ENCODE measurements at regions not wholly inside any gene's neighbourhood (a gene's known extent, or its start where the extent isn't known, plus 50 kb on each side); places are given as distances from the start of the nearest gene placed in this dataset.

DNA sequence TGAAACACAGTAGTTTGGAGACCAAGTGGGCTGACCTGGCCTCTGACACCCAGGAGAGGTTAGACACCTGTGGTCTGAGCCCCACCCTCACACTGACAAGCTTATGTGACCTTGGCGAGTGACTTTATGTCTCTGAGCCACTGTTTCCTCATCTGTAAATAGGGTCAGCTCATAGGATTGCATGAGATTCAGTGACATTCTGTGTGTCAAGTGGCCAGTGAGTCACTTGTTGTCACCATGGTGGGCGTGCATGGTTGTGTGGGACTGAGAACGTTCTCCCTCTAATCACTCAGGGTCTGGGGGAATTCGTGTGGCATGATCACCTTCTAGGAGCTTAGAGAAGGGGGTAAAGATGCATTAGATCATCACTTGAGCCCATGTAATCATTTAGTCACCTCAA, 146.4 kb downstream of the PHETA1 start:
- Histone ChIP-seq H3K4me1 (ENCODE audit: control insufficient read depth in 4 of 4, insufficient read depth in 4 of 4, low read length in 3 of 4) (no peaks in the 10 kb centered on the region), H3K27ac (ENCODE audit: low read depth in 1 of 2, low read length in 2 of 2) (no peak overlapping the region), H3K4me3 (ENCODE audit: low read depth in 1 of 3, low read length in 3 of 3) (no peak overlapping the region), H3K27me3 (ENCODE audit: control insufficient read depth in 4 of 4, insufficient read depth in 4 of 4, low read length in 3 of 4) (no peaks in the 10 kb centered on the region), H3K9ac (ENCODE audit: low read depth in 1 of 2, low read length in 2 of 2) (no peak overlapping the region), H3K9me3 (ENCODE audit: control insufficient read depth in 4 of 4, low read length in 3 of 4) (no peaks in the 10 kb centered on the region), H3K36me3 (ENCODE audit: control insufficient read depth in 4 of 4, insufficient read depth in 3 of 4, low read depth in 1 of 4, low read length in 3 of 4) (peaks cover 0 to 51% (median 31%) of the 10 kb centered on the region in 4 donors)
- no peak for DNase-seq (ENCODE audit: low spot score)
- WGBS, result 90% methylated on average over 4 of the region's 4 CpGs
- TF ChIP-seq HNF4A (conservative IDR thresholded peaks at IDR 0.05) (no peak), RXRA (IDR thresholded peaks at IDR 0.05) (no peak), TAF1 (conservative IDR thresholded peaks at IDR 0.05) (no peak), HNF4G (IDR thresholded peaks at IDR 0.05) (no peak), EGR1 (IDR thresholded peaks at IDR 0.05; ENCODE audit: low read depth in 2 of 2) (no peak), GABPA (IDR thresholded peaks at IDR 0.05 in 1 of 2, conservative IDR thresholded peaks at IDR 0.05 in 1 of 2) (no peak), NR2F2 (IDR thresholded peaks at IDR 0.05) (no peak), FOXA1 (IDR thresholded peaks at IDR 0.05) (no peak)
- TF ChIP-seq, protein P1, sequence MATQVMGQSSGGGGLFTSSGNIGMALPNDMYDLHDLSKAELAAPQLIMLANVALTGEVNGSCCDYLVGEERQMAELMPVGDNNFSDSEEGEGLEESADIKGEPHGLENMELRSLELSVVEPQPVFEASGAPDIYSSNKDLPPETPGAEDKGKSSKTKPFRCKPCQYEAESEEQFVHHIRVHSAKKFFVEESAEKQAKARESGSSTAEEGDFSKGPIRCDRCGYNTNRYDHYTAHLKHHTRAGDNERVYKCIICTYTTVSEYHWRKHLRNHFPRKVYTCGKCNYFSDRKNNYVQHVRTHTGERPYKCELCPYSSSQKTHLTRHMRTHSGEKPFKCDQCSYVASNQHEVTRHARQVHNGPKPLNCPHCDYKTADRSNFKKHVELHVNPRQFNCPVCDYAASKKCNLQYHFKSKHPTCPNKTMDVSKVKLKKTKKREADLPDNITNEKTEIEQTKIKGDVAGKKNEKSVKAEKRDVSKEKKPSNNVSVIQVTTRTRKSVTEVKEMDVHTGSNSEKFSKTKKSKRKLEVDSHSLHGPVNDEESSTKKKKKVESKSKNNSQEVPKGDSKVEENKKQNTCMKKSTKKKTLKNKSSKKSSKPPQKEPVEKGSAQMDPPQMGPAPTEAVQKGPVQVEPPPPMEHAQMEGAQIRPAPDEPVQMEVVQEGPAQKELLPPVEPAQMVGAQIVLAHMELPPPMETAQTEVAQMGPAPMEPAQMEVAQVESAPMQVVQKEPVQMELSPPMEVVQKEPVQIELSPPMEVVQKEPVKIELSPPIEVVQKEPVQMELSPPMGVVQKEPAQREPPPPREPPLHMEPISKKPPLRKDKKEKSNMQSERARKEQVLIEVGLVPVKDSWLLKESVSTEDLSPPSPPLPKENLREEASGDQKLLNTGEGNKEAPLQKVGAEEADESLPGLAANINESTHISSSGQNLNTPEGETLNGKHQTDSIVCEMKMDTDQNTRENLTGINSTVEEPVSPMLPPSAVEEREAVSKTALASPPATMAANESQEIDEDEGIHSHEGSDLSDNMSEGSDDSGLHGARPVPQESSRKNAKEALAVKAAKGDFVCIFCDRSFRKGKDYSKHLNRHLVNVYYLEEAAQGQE (IDR thresholded peaks at IDR 0.05), result no peak
- TF ChIP-seq, protein P2, sequence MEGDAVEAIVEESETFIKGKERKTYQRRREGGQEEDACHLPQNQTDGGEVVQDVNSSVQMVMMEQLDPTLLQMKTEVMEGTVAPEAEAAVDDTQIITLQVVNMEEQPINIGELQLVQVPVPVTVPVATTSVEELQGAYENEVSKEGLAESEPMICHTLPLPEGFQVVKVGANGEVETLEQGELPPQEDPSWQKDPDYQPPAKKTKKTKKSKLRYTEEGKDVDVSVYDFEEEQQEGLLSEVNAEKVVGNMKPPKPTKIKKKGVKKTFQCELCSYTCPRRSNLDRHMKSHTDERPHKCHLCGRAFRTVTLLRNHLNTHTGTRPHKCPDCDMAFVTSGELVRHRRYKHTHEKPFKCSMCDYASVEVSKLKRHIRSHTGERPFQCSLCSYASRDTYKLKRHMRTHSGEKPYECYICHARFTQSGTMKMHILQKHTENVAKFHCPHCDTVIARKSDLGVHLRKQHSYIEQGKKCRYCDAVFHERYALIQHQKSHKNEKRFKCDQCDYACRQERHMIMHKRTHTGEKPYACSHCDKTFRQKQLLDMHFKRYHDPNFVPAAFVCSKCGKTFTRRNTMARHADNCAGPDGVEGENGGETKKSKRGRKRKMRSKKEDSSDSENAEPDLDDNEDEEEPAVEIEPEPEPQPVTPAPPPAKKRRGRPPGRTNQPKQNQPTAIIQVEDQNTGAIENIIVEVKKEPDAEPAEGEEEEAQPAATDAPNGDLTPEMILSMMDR (IDR thresholded peaks at IDR 0.05; ENCODE audit: low read depth, low read length, missing input control), result no peak
- TF ChIP-seq, protein P3, sequence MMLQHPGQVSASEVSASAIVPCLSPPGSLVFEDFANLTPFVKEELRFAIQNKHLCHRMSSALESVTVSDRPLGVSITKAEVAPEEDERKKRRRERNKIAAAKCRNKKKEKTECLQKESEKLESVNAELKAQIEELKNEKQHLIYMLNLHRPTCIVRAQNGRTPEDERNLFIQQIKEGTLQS (IDR thresholded peaks at IDR 0.05), result no peak

DNA sequence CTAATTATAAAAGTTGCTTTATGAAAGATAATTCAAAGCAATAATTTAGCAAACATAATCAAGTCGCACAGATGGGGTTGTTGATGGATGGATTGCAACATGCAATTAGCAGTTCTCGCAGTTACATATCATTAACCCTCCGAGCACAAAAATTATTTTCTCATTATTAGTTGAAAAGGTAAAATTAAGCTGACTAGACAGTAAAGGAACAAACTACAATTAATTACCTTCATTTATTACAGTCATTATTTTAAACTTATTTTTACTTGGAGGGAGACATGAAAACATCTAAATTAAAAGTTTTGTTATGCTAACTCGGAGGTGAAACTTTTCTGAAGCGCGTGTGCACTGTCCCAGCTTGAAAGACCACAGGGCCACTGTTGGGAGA, 146.9 kb downstream of the PHETA1 start:
- no peaks in the 10 kb centered on the region for H3K27me3 ChIP-seq (ENCODE audit: control insufficient read depth in 4 of 4, insufficient read depth in 4 of 4, low read length in 3 of 4)
- no peak overlapping the region for H3K9ac ChIP-seq (ENCODE audit: low read depth in 1 of 2, low read length in 2 of 2)
- H3K4me1 ChIP-seq (ENCODE audit: control insufficient read depth in 4 of 4, insufficient read depth in 4 of 4, low read length in 3 of 4), result no peaks in the 10 kb centered on the region
- WGBS, result 84% methylated on average over 6 of the region's 6 CpGs
- no peak overlapping the region for H3K4me3 ChIP-seq (ENCODE audit: low read depth in 1 of 3, low read length in 3 of 3)
- no peaks in the 10 kb centered on the region for H3K9me3 ChIP-seq (ENCODE audit: control insufficient read depth in 4 of 4, low read length in 3 of 4)
- H3K36me3 ChIP-seq (ENCODE audit: control insufficient read depth in 4 of 4, insufficient read depth in 3 of 4, low read depth in 1 of 4, low read length in 3 of 4), result peaks cover 0 to 52% (median 33%) of the 10 kb centered on the region in 4 donors
- DNase-seq (ENCODE audit: low spot score), result no peak
- H3K27ac ChIP-seq (ENCODE audit: low read depth in 1 of 2, low read length in 2 of 2), result no peak overlapping the region
- TF ChIP-seq RXRA (IDR thresholded peaks at IDR 0.05), result no peak
- no peak for TF ChIP-seq EGR1 (IDR thresholded peaks at IDR 0.05; ENCODE audit: low read depth in 2 of 2)
- TF ChIP-seq FOXA1 (IDR thresholded peaks at IDR 0.05), result no peak
- TF ChIP-seq NR2F2 (IDR thresholded peaks at IDR 0.05), result no peak
- TF ChIP-seq, protein P4, sequence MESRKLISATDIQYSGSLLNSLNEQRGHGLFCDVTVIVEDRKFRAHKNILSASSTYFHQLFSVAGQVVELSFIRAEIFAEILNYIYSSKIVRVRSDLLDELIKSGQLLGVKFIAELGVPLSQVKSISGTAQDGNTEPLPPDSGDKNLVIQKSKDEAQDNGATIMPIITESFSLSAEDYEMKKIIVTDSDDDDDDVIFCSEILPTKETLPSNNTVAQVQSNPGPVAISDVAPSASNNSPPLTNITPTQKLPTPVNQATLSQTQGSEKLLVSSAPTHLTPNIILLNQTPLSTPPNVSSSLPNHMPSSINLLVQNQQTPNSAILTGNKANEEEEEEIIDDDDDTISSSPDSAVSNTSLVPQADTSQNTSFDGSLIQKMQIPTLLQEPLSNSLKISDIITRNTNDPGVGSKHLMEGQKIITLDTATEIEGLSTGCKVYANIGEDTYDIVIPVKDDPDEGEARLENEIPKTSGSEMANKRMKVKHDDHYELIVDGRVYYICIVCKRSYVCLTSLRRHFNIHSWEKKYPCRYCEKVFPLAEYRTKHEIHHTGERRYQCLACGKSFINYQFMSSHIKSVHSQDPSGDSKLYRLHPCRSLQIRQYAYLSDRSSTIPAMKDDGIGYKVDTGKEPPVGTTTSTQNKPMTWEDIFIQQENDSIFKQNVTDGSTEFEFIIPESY (IDR thresholded peaks at IDR 0.05), result no peak
- no peak for TF ChIP-seq RAD21 (IDR thresholded peaks at IDR 0.05)
- TF ChIP-seq GABPA (IDR thresholded peaks at IDR 0.05 in 1 of 2, conservative IDR thresholded peaks at IDR 0.05 in 1 of 2), result no peak
- TF ChIP-seq, protein P5, sequence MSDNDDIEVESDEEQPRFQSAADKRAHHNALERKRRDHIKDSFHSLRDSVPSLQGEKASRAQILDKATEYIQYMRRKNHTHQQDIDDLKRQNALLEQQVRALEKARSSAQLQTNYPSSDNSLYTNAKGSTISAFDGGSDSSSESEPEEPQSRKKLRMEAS (IDR thresholded peaks at IDR 0.05), result no peak
- no peak for TF ChIP-seq SP1 (IDR thresholded peaks at IDR 0.05)
- TF ChIP-seq, protein P2 (IDR thresholded peaks at IDR 0.05; ENCODE audit: low read depth, low read length, missing input control), result no peak
- no peak for TF ChIP-seq HNF4A (conservative IDR thresholded peaks at IDR 0.05)
- no peak for TF ChIP-seq YY1 (IDR thresholded peaks at IDR 0.05)
- TF ChIP-seq, protein P1 (IDR thresholded peaks at IDR 0.05), result no peak
- TF ChIP-seq TAF1 (conservative IDR thresholded peaks at IDR 0.05), result no peak
- no peak for TF ChIP-seq FOXA2 (IDR thresholded peaks at IDR 0.05)
- no peak for TF ChIP-seq HNF4G (IDR thresholded peaks at IDR 0.05)
- TF ChIP-seq, protein P3 (IDR thresholded peaks at IDR 0.05), result no peak
